AG04449 (cell line): ENCODE measurements at regions not wholly inside any gene's neighbourhood (a gene's known extent, or its start where the extent isn't known, plus 50 kb on each side); places are given as distances from the start of the nearest gene placed in this dataset.
"Not testable (repeated sequence)": the region's sequence is repeated elsewhere in the genome, so short reads cannot be mapped to it uniquely, and the experiment has no call there.

Source experiments
- CTCF ChIA-PET: fragments of 350-600 bp; formaldehyde crosslinking; extraction: SDS; loops from one replicate; lab custom pipeline; 2021; ENCODE audit warnings: antibody characterized with exemption; lab: Yijun Ruan, JAX
- POLR2A ChIA-PET: fragments of 400-600, 350-600 bp; formaldehyde crosslinking; extraction: SDS; loops from one replicate; lab custom pipeline; 2020; ENCODE audit warnings: antibody characterized with exemption, inconsistent platforms; lab: Yijun Ruan, JAX
- DNase-seq: peaks from one replicate; pipeline ENCODE4 v3.0.0-alpha.2; 2010; ENCODE audit warnings: low read depth, low spot score
- H3K4me3 ChIP-seq: 2 replicates; pipeline ENCODE4 v1.5.1; 2011; ENCODE audit warnings: low read depth, mild to moderate bottlenecking, control low read depth, low read length
- TF ChIP-seq, protein P1 (sequence below): IDR thresholded peaks from one replicate; pipeline ENCODE4 v1.5.1; 2011; ENCODE audit warnings: mild to moderate bottlenecking, moderate library complexity, low read length, control low read depth, inconsistent platforms; ENCODE audit not compliant: insufficient read depth; ENCODE audit errors: missing control alignments

- ChIA-PET CTCF (no interaction called here), POLR2A (no interaction called here)
- TF ChIP-seq, protein P1, sequence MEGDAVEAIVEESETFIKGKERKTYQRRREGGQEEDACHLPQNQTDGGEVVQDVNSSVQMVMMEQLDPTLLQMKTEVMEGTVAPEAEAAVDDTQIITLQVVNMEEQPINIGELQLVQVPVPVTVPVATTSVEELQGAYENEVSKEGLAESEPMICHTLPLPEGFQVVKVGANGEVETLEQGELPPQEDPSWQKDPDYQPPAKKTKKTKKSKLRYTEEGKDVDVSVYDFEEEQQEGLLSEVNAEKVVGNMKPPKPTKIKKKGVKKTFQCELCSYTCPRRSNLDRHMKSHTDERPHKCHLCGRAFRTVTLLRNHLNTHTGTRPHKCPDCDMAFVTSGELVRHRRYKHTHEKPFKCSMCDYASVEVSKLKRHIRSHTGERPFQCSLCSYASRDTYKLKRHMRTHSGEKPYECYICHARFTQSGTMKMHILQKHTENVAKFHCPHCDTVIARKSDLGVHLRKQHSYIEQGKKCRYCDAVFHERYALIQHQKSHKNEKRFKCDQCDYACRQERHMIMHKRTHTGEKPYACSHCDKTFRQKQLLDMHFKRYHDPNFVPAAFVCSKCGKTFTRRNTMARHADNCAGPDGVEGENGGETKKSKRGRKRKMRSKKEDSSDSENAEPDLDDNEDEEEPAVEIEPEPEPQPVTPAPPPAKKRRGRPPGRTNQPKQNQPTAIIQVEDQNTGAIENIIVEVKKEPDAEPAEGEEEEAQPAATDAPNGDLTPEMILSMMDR, result no peak
- no peak overlapping the region for H3K4me3 ChIP-seq
- no peak for DNase-seq
Measured at GRCh38 chr7:156378806-156379205, 261.8 kb upstream of the RNF32 start.

GRCh38 chr7:156376317-156376716 is 264.3 kb upstream of the RNF32 start:
- CTCF ChIA-PET, result no interaction called here
- DNase-seq, result no peak
- POLR2A ChIA-PET, result no interaction called here
- H3K4me3 ChIP-seq, result no peak overlapping the region
- TF ChIP-seq, protein P1, result no peak

DNA sequence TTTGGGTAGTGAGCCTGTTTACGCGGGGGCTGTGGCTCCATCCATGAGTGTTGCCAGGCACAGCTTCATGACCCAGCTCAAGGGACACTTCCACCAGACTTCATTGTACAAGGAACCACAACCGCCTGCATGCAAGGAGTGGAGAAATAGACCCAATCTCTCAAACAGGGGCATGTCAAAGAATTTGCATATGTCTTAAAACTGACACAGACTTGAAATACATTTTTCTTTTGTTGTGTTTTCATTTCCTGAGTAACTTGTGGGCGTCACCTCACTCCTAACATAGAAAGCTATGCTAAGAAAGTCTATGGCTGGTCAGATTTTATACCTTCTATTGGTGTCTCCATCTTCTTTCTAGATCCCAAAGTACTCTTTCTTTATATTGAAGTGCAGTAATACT is 266.2 kb upstream of the RNF32 start:
- H3K4me3 ChIP-seq, result no peak overlapping the region
- TF ChIP-seq, protein P1, result no peak
- POLR2A ChIA-PET, result no interaction called here
- DNase-seq, result no peak
- CTCF ChIA-PET, result no interaction called here

- H3K4me3 ChIP-seq, POLR2A ChIA-PET, DNase-seq, CTCF ChIA-PET: not testable (repeated sequence)
Measured at GRCh38 chr7:156369929-156370328, 270.6 kb upstream of the RNF32 start.

GRCh38 chr7:156368053-156368843 is 272.3 kb upstream of the RNF32 start:
- ChIA-PET CTCF (no interaction called here), POLR2A (no interaction called here)
- no peak overlapping the region for H3K4me3 ChIP-seq
- TF ChIP-seq, protein P1, result no peak
- no peak for DNase-seq

DNA sequence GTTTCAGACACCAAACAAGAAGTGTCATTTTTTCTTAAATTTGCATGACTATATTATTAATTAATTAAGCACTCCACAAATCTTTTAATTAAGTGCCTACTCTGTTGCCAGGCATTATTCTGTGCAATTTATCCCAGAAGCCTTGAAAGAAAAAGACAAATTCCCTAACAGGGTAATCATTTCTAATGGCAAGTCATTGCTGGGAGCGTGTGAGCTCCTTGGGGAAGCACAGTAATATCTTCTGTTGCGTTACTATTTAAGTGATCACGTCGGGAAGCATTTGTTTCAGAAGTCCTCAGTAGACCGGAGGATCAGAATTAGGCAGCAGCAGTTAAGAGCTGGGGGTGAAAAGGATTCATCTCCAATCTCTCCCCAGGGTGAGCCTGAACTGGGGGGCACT is 276.8 kb upstream of the RNF32 start:
- CTCF ChIA-PET, result no interaction called here

More for the DNA sequence above, 276.8 kb upstream of the RNF32 start:
- no peak overlapping the region for H3K4me3 ChIP-seq
- POLR2A ChIA-PET, result no interaction called here
- TF ChIP-seq, protein P1, result no peak
- DNase-seq, result no peak
